GM12875 (cell line): ENCODE measurements at regions not wholly inside any gene's neighbourhood (a gene's known extent, or its start where the extent isn't known, plus 50 kb on each side); places are given as distances from the start of the nearest gene placed in this dataset.

ENCODE experiments used
- H3K4me3 ChIP-seq: one replicate; pipeline ENCODE4 v1.5.1; 2011; ENCODE audit warnings: low read depth, low read length, control low read depth
- TF ChIP-seq, protein P1 (sequence below): IDR thresholded peaks from 2 replicates; pipeline ENCODE4 v1.5.1; 2011; ENCODE audit warnings: low read depth, mild to moderate bottlenecking, control low read depth, inconsistent platforms, low read length, moderate library complexity, borderline replicate concordance; ENCODE audit not compliant: insufficient read depth

DNA sequence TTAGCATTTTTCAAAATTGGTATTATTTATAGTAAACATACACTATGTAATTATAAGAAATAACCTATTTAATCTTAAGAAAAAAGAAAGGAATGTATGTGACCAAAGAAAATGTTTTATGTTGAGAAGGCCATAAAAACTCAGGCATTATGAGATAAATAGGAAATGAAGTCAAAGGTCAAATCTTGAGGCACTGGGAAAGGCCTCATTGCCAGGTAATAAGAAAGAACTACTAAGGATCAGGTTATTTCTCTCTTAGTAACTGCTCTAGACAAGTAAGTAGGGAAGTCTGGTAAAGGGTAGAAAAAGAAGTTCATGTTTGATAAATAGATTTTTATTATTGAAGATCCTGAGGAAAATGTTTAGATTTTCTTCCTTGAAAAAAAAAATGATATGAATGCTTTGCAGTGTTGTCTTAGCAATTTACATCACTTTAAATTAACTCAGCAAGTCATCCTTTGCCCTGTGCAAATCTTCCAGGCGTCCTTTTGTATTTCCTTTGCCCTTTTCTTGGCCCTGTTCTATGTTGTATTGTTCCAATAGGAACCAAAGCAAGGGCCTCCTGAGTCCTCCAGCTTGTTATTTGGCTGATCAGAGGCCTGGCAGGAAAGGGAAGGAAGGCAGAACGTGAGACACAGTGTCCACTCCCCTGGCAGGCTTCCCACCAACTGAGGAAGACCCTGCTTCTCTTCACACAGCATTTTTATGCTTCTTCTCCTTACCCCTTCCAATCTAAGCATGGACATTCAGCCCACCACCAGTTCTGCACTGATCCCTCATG lies 260.4 kb upstream of the MIR17HG start:
- no peak overlapping the region for H3K4me3 ChIP-seq
- TF ChIP-seq, protein P1, sequence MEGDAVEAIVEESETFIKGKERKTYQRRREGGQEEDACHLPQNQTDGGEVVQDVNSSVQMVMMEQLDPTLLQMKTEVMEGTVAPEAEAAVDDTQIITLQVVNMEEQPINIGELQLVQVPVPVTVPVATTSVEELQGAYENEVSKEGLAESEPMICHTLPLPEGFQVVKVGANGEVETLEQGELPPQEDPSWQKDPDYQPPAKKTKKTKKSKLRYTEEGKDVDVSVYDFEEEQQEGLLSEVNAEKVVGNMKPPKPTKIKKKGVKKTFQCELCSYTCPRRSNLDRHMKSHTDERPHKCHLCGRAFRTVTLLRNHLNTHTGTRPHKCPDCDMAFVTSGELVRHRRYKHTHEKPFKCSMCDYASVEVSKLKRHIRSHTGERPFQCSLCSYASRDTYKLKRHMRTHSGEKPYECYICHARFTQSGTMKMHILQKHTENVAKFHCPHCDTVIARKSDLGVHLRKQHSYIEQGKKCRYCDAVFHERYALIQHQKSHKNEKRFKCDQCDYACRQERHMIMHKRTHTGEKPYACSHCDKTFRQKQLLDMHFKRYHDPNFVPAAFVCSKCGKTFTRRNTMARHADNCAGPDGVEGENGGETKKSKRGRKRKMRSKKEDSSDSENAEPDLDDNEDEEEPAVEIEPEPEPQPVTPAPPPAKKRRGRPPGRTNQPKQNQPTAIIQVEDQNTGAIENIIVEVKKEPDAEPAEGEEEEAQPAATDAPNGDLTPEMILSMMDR, result no peak

DNA sequence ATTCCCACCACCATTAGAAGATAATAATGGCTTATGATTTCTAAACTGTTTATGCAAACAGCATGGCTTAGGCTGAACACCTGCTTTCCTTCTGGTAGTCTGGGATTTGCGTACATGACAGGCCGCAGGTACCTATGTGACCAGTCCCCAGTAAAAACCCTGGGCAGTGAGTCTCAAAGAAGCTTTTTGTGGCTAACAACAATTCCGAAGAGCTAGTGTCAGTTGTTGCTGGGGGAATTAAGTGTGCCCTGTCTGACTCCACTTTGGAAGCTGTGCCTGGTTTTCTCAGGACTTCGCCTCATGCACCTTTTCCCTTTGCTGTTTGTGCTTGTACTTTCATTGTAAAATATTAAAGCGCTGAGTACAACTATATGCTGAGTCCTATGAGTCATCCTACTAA lies 250.2 kb upstream of the MIR17HG start:
- TF ChIP-seq, protein P1, result no peak
- H3K4me3 ChIP-seq, result no peak overlapping the region

DNA sequence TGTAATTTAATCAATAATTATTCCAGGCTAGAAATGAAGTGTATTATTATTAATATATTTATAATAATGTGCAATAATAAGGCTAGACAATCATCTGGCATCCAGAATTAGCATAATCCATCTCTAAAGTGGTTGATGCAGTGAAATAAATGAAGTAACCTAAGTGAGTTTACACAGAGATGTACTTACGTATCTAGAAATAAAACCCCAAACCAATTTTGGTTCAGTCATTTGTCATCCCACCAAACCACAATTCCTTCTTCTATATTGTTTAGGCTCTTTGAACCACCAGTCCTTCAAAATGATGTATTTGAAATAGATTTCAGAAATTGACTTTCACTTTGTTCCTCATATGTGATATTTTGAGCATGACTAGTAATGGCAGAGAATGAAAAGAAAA lies 247.6 kb upstream of the MIR17HG start:
- TF ChIP-seq, protein P1, result no peak
- H3K4me3 ChIP-seq, result no peak overlapping the region

DNA sequence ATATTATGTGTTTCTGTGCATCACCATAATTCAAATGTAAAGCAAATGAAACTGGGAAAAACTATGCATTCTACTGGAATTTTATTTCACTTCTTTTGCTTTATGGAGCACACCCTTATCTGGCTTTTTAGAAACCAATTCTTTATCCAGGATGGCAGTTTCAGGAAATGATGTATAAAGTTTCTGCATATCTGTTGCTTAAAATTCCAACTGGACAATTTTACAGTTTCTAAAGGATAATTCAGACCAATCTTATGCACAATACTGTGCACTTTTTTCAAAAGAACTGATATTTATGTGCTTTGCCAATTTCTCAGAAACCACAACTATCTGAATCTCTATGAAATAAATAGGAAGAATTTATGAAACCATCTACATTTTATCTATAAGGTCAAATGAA lies 246.5 kb upstream of the MIR17HG start:
- H3K4me3 ChIP-seq, result no peak overlapping the region
- TF ChIP-seq, protein P1, result no peak

DNA sequence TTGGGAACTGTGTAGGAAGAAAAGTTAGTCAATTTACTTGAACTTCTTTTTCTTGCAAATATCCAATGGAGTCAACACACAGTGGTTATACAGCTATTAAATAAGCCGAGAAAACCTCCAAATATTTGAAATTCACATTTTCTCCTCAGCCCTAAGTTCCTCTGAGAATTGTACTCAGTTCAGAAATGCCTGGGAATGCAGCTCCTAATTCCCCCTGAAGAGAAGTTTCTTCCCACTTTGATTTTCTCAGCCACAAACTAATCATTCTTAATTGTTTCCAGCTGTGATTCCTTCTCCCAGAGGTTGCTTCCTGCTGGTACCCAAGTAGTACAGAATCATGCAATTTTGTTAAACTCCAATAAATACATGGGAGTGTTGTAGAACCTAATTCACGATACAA lies 246.1 kb upstream of the MIR17HG start:
- TF ChIP-seq, protein P1, result no peak
- H3K4me3 ChIP-seq, result no peak overlapping the region

DNA sequence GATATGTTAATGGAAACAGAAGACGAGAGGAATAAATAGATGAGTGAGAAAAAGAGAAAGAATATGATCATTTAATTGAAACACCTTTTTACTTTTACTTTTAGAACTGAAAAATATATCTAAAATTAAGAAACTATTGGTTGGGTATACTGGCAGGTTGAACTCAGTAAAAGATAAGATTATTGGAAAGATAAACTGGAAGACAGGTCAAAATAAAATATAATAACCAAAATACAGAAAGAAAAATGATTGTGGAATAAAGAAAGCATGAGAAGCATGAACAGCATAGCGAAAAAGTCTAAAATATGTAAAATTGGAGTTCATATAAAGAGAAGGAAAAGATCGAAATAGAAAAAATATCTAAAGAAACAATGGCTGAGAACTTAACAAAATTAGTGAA lies 242.2 kb upstream of the MIR17HG start:
- H3K4me3 ChIP-seq, result no peak overlapping the region
- TF ChIP-seq, protein P1, result no peak

DNA sequence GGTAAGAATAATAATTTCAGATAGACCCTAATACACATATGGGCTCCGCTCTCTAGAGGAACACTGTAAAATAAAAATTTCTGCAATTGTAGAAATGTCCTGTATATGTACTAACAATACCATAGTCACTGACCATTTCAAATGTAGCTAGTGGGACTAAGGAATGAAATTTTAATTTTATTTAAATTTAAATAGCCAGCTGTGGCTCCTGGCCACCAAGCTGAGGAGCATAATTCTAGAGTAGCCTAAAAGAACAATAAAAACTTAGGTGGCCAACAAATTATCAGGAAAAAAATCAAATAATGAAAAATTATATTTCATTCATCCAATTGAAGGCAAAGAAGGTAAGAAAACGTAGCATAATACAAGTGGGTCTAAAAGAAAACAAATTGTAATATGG lies 240.9 kb upstream of the MIR17HG start:
- TF ChIP-seq, protein P1, result no peak
- no peak overlapping the region for H3K4me3 ChIP-seq
